ACC112 (cell line): ENCODE measurements at regions not wholly inside any gene's neighbourhood (a gene's known extent, or its start where the extent isn't known, plus 50 kb on each side); places are given as distances from the start of the nearest gene placed in this dataset.

Experiments
- H2AFZ ChIP-seq: fragments of 200-600 bp; sonication (generic); one replicate; pipeline ENCODE4 v1.6.0; 2017; ENCODE audit warnings: antibody characterized with exemption, low read length; ENCODE audit not compliant: unreplicated experiment
- H3K27ac ChIP-seq: fragments of 200-600 bp; sonication (generic); 2 replicates; pipeline ENCODE4 v1.5.1; 2014; ENCODE audit warnings: low read depth, mild to moderate bottlenecking, antibody characterized with exemption, low read length, moderate library complexity
- H3K27me3 ChIP-seq: fragments of 200-600 bp; sonication (generic); 2 replicates; pipeline ENCODE4 v1.6.1; 2014; ENCODE audit warnings: mild to moderate bottlenecking, antibody characterized with exemption, low read length, moderate library complexity, mixed read lengths; ENCODE audit not compliant: insufficient read depth
- H3K36me3 ChIP-seq: fragments of 200-600 bp; sonication (generic); 2 replicates; pipeline ENCODE4 v1.6.1; 2016; ENCODE audit warnings: mild to moderate bottlenecking, antibody characterized with exemption, low read length, moderate library complexity, mixed read lengths; ENCODE audit not compliant: insufficient read depth
- H3K4me1 ChIP-seq: fragments of 200-600 bp; sonication (generic); one replicate; pipeline ENCODE4 v1.6.1; 2016; ENCODE audit warnings: low read length, mixed read lengths; ENCODE audit not compliant: insufficient read depth, unreplicated experiment, control insufficient read depth
- H3K4me3 ChIP-seq: fragments of 200-600 bp; sonication (generic); 2 replicates; pipeline ENCODE4 v1.5.1; 2014; ENCODE audit warnings: mild to moderate bottlenecking, low read depth, low read length
- H3K79me2 ChIP-seq: fragments of 200-600 bp; sonication (generic); one replicate; pipeline ENCODE4 v1.6.0; 2016; ENCODE audit warnings: low read length; ENCODE audit not compliant: control insufficient read depth, unreplicated experiment, insufficient read depth

DNA sequence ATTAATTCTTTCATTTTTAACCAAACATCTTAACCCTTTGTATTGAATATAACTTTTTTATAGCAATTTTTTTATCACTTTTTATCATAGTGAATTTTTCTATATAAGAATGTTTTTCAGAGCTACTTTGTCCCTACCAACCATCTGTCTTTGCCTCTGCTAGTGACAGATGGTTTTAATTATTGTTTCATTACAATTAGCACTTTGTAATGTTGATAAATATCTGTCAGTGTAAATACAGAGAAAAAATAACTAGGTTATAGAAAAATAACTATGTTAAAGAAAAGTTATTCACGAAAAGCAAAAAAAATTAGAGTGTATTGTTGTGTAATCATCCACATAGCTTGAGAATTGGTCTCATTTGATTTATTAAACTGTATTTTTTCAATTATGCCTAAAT, 91.0 kb upstream of the CDH19 start:
- Histone ChIP-seq H3K27me3 (no peaks in the 10 kb centered on the region), H3K27ac (no peak overlapping the region), H3K36me3 (no peaks in the 10 kb centered on the region), H3K4me1 (no peaks in the 10 kb centered on the region), H2AFZ (no peak overlapping the region), H3K79me2 (no peaks in the 10 kb centered on the region), H3K4me3 (no peak overlapping the region)

GRCh38 chr18:66687635-66688034, 83.7 kb upstream of the CDH19 start:
- Histone ChIP-seq H3K4me3 (no peak overlapping the region), H3K79me2 (no peaks in the 10 kb centered on the region)

GRCh38 chr18:66682855-66683322, 79.0 kb upstream of the CDH19 start:
- Histone ChIP-seq H3K4me3 (peak overlapping the region; percentile 42; the same call in 1 of the 2 replicates), H3K79me2 (no peaks in the 10 kb centered on the region), H3K4me1 (no peaks in the 10 kb centered on the region), H3K27ac (no peak overlapping the region), H2AFZ (no peak overlapping the region), H3K36me3 (no peaks in the 10 kb centered on the region), H3K27me3 (no peaks in the 10 kb centered on the region)

More at GRCh38 chr18:66687635-66688034, 83.7 kb upstream of the CDH19 start:
- Histone ChIP-seq H3K36me3 (no peaks in the 10 kb centered on the region), H2AFZ (no peak overlapping the region), H3K4me1 (no peaks in the 10 kb centered on the region), H3K27me3 (no peaks in the 10 kb centered on the region), H3K27ac (no peak overlapping the region)

DNA sequence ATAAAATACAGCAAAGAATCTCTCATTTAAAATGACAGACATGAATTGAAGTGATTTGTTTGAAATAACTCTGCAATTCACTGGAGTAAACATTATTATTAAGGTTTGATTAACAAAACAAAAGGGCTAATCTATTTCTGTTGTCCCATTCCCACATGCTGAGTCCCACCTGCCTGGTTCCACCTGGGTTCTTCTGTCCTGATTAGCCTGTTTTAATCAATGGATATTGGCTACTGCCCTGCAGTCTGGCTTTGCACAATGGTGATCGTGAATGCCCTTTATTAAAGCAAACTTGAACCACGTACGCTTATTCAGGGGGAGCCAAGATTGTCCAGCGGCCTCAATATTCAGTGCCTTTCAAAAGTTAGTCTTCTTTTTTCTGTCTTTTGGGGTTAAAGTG, 72.8 kb upstream of the CDH19 start:
- Histone ChIP-seq H2AFZ (no peak overlapping the region), H3K27me3 (no peaks in the 10 kb centered on the region), H3K79me2 (no peaks in the 10 kb centered on the region), H3K36me3 (no peaks in the 10 kb centered on the region), H3K4me3 (no peak overlapping the region), H3K27ac (no peak overlapping the region), H3K4me1 (no peaks in the 10 kb centered on the region)

- no peak overlapping the region for H2AFZ ChIP-seq
- no peaks in the 10 kb centered on the region for H3K4me1 ChIP-seq
- H3K4me3 ChIP-seq: no peak overlapping the region
- no peaks in the 10 kb centered on the region for H3K27me3 ChIP-seq
- no peaks in the 10 kb centered on the region for H3K36me3 ChIP-seq
- H3K27ac ChIP-seq: no peak overlapping the region
- H3K79me2 ChIP-seq: no peaks in the 10 kb centered on the region
Measured at GRCh38 chr18:66674286-66674685, 70.4 kb upstream of the CDH19 start.

GRCh38 chr18:66668706-66669105, 64.8 kb upstream of the CDH19 start:
- Histone ChIP-seq H3K27ac (no peak overlapping the region), H3K79me2 (no peaks in the 10 kb centered on the region), H3K4me1 (no peaks in the 10 kb centered on the region), H3K36me3 (no peaks in the 10 kb centered on the region), H2AFZ (no peak overlapping the region), H3K27me3 (no peaks in the 10 kb centered on the region), H3K4me3 (no peak overlapping the region)

GRCh38 chr18:66662632-66663031, 58.7 kb upstream of the CDH19 start:
- Histone ChIP-seq H3K27ac (no peak overlapping the region), H3K4me1 (no peaks in the 10 kb centered on the region), H3K27me3 (no peaks in the 10 kb centered on the region), H3K36me3 (no peaks in the 10 kb centered on the region), H3K79me2 (no peaks in the 10 kb centered on the region), H3K4me3 (no peak overlapping the region), H2AFZ (no peak overlapping the region)

GRCh38 chr18:66655407-66655806, 51.5 kb upstream of the CDH19 start:
- Histone ChIP-seq H3K27me3 (no peaks in the 10 kb centered on the region), H3K27ac (no peak overlapping the region), H3K36me3 (no peaks in the 10 kb centered on the region), H2AFZ (no peak overlapping the region), H3K4me1 (no peaks in the 10 kb centered on the region), H3K79me2 (no peaks in the 10 kb centered on the region), H3K4me3 (no peak overlapping the region)
